CD4-positive, alpha-beta T cell treated with Interleukin-12 subunit alpha and Interleukin-12 subunit beta, for 1 hour (primary cell): ENCODE measurements at regions not wholly inside any gene's neighbourhood (a gene's known extent, or its start where the extent isn't known, plus 50 kb on each side); places are given as distances from the start of the nearest gene placed in this dataset.

Experiments
- DNase-seq: peaks from one replicate; pipeline ENCODE4 v3.0.0-alpha.2; 2020

GRCh38 chr1:3954170-3955169 lies 54.4 kb upstream of the C1orf174 start:
- DNase-seq, result no peak

GRCh38 chr1:3955196-3955772 lies 55.2 kb upstream of the C1orf174 start:
- no peak for DNase-seq

GRCh38 chr1:3956527-3957170 lies 56.6 kb upstream of the C1orf174 start:
- DNase-seq, result no peak

DNA sequence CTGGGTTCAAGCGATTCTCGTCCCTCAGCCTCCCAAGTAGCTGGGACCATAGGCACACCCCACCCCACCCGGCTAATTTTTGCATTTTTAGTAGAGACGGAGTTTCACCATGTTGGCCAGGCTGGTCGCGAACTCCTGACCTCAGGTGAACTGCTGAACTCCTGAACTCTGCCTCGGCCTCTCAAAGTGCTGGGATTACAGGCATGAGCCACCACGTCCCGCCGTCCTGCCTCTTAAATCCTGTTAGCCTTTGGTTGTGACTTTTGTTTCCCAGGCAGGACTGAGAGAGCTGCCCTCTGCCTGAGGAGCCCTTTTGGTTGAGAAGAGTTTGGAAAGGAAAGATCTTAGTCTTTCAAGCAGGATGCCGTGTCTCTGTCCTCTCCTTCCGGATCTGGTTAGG lies 59.3 kb upstream of the C1orf174 start:
- no peak for DNase-seq

- DNase-seq, result no peak
Measured at GRCh38 chr1:3963554-3963953, 63.5 kb upstream of the C1orf174 start.

GRCh38 chr1:3965693-3966092 lies 65.6 kb upstream of the C1orf174 start:
- no peak for DNase-seq

DNA sequence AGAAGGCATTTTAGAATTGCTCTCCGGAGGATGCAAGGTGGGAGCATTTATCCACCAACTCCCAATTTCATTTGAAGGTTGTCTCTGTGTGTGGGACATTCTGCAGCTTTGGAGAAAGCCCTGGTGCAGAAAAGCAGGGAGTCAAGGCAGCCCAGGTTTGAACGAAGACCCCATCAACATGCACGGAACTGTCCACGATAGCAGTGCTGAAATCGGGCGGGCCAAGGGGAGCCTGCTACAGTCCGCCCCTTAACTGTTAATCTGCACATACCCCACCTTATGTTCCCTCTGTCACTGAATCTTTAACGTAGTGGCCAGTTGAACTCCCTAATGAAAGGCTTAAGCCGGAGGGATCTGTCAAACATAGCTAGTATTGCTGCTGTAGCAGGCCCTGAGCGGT lies 68.8 kb upstream of the C1orf174 start:
- no peak for DNase-seq

- no peak for DNase-seq
Measured at GRCh38 chr1:3971981-3972380, 71.9 kb upstream of the C1orf174 start.

DNA sequence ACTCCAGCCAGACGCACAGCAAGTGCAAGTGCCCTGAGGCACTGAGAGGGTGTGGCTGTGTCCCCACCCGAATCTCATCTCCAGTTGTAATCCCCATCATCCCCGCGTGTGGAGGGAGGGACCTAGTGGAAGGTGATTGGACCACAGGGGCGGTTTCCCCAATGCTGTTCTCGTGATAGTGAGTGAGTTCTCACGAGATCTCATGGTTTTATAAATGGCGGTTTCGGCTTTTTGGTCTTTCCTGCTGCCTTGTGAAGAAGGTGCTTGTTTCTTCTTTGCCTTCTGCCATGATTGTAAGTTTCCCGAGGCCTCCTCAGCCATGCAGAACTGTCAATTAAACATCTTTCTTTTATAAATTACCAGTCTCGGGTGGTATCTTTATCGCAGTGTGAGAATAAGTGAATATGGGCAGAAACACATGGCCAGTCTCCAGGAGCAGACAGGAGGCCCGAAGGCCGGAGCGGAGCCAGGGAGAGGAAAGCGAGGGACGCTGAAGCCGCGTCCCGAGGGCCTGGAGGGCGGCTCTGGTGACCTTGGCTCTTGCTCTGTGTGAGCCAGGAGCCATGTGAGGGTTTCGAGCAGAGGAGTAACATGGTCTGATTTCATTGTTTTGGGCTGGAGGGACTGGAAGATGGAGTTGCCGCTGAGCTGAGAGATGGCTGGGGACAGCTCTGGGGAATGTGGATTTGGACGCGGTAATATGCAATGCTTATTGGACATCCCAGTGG lies 76.0 kb upstream of the C1orf174 start:
- DNase-seq, result no peak

DNA sequence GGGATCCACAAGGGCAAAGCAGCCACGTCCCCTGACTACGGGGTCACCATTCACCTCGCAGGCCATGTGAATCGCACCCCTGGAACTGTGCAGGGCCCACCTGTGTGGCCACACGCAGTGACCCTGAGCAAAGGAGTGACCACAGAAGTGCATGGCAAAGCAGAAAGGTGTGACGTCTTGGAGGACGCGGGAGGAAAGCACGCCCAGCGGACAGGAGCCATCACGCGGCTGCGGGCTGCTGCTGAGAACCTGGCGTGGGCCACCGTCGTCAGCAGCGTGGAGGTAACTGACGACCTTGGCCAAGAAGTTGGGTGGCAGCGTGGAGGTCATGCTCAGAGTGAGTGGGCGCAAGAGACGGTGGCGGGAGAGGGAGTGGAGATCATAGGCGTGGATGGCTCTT lies 76.7 kb upstream of the C1orf174 start:
- no peak for DNase-seq

GRCh38 chr1:3978196-3978989 lies 78.3 kb upstream of the C1orf174 start:
- DNase-seq, result no peak

- DNase-seq, result no peak
Measured at GRCh38 chr1:3978990-3979325, 78.9 kb upstream of the C1orf174 start.

- no peak for DNase-seq
Measured at GRCh38 chr1:3981261-3981660, 81.2 kb upstream of the C1orf174 start.

DNA sequence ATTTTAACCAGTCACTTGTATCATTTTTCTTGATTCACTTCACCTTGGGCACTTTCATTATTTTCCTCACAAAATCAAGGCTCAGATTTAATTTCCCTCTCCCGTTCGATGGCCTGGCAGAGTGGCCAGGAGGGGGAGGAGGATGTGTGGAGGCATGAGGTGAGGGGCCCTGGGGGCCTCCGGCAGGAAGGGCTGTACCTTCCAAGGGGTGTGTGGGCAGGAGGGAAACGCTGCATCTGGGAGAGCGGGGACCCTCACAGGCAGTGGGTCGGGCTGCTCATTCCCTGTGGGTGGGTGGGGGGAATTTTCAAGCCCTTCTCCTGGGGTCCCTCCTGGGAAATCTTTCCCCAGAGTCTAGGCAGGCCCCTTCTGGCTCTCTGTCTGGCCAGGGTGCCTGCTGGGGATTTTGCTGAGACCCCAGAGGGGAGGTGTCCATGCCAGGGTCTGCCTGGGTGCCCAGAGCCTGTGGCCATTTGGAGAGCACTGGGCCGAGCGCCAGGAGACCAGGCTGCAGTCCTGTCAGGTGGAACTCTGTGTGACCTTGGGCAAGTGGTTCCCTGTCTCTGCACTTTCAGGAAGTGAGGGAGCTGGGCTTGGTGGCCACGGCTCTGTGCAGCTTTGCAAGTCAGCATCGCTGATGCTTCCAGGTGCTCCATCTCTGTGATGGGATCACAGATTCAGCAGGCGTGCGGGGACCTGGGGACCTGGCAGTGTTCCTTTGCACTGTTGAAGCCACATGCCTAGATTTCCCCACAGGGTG lies 81.9 kb upstream of the C1orf174 start:
- DNase-seq, result no peak

GRCh38 chr1:3983181-3983580 lies 83.1 kb upstream of the C1orf174 start:
- no peak for DNase-seq

GRCh38 chr1:3984586-3984985 lies 84.5 kb upstream of the C1orf174 start:
- no peak for DNase-seq

GRCh38 chr1:3986686-3987218 lies 86.7 kb upstream of the C1orf174 start:
- DNase-seq, result no peak

DNA sequence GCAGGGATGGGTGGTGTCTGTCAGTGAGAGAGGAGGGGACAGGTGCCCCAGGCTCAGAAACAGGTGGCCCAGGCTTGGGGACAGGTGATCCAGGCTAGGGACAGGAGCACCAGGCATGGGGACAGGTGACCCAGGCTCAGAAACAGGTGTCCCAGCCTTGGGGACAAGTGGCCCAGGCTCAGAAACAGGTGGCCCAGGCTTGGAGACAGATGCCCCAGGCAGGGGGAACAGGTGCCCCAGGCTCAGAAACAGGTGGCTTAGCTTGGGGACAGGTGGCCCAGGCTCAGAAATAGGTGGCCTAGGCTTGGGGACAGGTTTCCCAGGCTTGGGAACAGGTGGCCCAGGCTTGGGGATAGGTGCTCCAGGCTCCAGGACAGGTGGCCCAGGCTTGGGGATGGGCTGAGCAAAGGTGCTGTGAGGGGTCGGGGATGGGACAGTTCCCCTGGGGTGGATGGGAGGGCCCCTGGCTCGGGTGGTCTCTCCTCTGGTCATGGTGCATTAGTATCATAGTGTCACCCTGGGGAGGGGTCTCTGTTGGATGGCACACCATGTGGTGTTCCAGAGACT lies 87.7 kb upstream of the C1orf174 start:
- DNase-seq, result no peak

DNA sequence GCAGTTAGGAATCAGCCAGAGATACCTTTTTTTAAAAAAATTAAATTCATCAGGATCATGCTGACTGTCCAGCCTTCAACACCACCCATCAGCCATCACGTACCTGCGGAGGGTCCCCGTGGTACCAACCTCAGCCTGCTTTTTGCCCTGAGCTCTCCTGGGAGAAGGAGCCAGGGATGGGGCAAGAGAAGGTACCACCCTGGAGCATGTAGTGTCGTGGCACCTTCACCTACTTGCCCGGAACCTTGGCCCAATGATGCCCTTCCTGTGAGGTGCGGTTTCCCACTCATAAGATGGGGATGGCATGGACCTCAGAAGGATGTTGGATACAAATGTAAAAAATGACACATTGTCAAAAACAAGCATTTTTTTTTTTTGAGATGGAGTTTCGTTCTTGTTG lies 88.4 kb upstream of the C1orf174 start:
- DNase-seq, result no peak

- no peak for DNase-seq
Measured at GRCh38 chr1:3989465-3989864, 89.4 kb upstream of the C1orf174 start.

DNA sequence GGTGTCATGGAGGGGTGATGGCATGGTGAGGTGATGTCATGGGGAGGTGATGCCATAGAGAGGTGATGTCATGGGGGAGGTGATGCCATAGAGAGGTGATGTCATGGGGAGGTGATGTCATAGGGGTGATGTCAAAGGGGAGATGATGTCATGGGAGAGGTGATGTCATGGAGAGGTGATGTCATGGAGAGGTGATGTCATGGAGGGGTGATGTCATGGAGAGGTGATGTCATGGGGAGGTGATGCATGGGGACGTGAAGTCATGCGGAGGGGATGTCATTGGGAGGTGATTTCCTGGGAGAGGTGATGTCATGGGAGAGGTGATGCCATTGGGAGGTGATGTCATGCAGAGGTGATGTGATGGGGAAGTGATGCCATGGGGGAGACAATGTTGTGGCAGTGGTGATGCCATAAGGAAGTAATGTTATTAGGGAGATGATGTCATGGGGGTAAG lies 92.1 kb upstream of the C1orf174 start:
- no peak for DNase-seq
